ENCODE measurements at regions not wholly inside any gene's neighbourhood (a gene's known extent, or its start where the extent isn't known, plus 50 kb on each side); places are given as distances from the start of the nearest gene placed in this dataset.

GRCh38 chr16:5704271-5704670 lies 606.7 kb upstream of the EEF2KMT start:
- no peak for DNase-seq

GRCh38 chr16:5693426-5693825 lies 595.8 kb upstream of the EEF2KMT start:
- DNase-seq, result no peak

- DNase-seq, result no peak
These were observed 584.4 kb upstream of the EEF2KMT start for GRCh38 chr16:5681966-5682365.

GRCh38 chr16:5678371-5678770 lies 580.8 kb upstream of the EEF2KMT start:
- DNase-seq, result no peak

- DNase-seq, result no peak
These were observed 573.8 kb upstream of the EEF2KMT start for GRCh38 chr16:5671421-5671820.

GRCh38 chr16:5670198-5670597 lies 572.6 kb upstream of the EEF2KMT start:
- no peak for DNase-seq

GRCh38 chr16:5668553-5668952 lies 571.0 kb upstream of the EEF2KMT start:
- no peak for DNase-seq

GRCh38 chr16:5665834-5666233 lies 568.2 kb upstream of the EEF2KMT start:
- DNase-seq, result no peak

GRCh38 chr16:5653789-5654188 lies 556.2 kb upstream of the EEF2KMT start:
- no peak for DNase-seq

- DNase-seq, result no peak
These were observed 555.4 kb upstream of the EEF2KMT start for GRCh38 chr16:5653041-5653440.

GRCh38 chr16:5649762-5650743 lies 552.5 kb upstream of the EEF2KMT start:
- no peak for DNase-seq

GRCh38 chr16:5647051-5647450 lies 549.5 kb upstream of the EEF2KMT start:
- no peak for DNase-seq

- DNase-seq, result no peak
These were observed 546.4 kb upstream of the EEF2KMT start for GRCh38 chr16:5643855-5644531.

GRCh38 chr16:5642436-5642835 lies 544.8 kb upstream of the EEF2KMT start:
- no peak for DNase-seq

- DNase-seq, result no peak
These were observed 544.4 kb upstream of the EEF2KMT start for GRCh38 chr16:5642011-5642410.

- no peak for DNase-seq
These were observed 543.3 kb upstream of the EEF2KMT start for GRCh38 chr16:5640883-5641282.

- no peak for DNase-seq
These were observed 541.9 kb upstream of the EEF2KMT start for GRCh38 chr16:5639531-5639930.

- no peak for DNase-seq
These were observed 537.7 kb upstream of the EEF2KMT start for GRCh38 chr16:5635331-5635730.

GRCh38 chr16:5634666-5635180 lies 537.1 kb upstream of the EEF2KMT start:
- no peak for DNase-seq

- no peak for DNase-seq
These were observed 536.3 kb upstream of the EEF2KMT start for GRCh38 chr16:5633845-5634440.

GRCh38 chr16:5622234-5622884 lies 524.8 kb upstream of the EEF2KMT start:
- DNase-seq, result no peak

GRCh38 chr16:5621826-5622225 lies 524.2 kb upstream of the EEF2KMT start:
- DNase-seq, result no peak

- no peak for DNase-seq
These were observed 521.7 kb upstream of the EEF2KMT start for GRCh38 chr16:5619304-5619703.
